Transverse colon (tissue), 3 donors: ENCODE measurements at regions not wholly inside any gene's neighbourhood (a gene's known extent, or its start where the extent isn't known, plus 50 kb on each side); places are given as distances from the start of the nearest gene placed in this dataset.

Experiments used
- CTCF ChIP-seq, 5 experiments: fragments of 200-600 bp in 3 of 5; fragments of 450-650 bp in 2 of 5; sonication (generic) in 3 of 5; IDR thresholded peaks; 1 replicate in 2 of 5; 2 replicates in 3 of 5; pipeline ENCODE4 v1.5.1; 2016 to 2017; ENCODE audit warnings: antibody characterized with exemption in 5 of 5, inconsistent platforms in 3 of 5, mild to moderate bottlenecking in 2 of 5, moderate library complexity in 1 of 5
- EP300 ChIP-seq: sonication (generic); formaldehyde crosslinking; IDR thresholded peaks from one replicate; pipeline ENCODE4 v1.6.1; 2017; ENCODE audit warnings: antibody characterized with exemption, low read depth
- POLR2A ChIP-seq: fragments of 450-650 bp; IDR thresholded peaks from one replicate; pipeline ENCODE4 v1.6.1; 2016; ENCODE audit warnings: antibody characterized with exemption, mild to moderate bottlenecking, moderate library complexity

GRCh38 chr5:124264499-124264898 is 481.9 kb downstream of the ZNF608 start:
- no peak for TF ChIP-seq CTCF (IDR thresholded peaks at IDR 0.05)
- no peak for TF ChIP-seq EP300
- no peak for TF ChIP-seq POLR2A
